Ishikawa (cell line): ENCODE measurements at regions not wholly inside any gene's neighbourhood (a gene's known extent, or its start where the extent isn't known, plus 50 kb on each side); places are given as distances from the start of the nearest gene placed in this dataset.

Experiments
- CEBPB ChIP-seq: IDR thresholded peaks from 2 replicates; pipeline ENCODE4 v1.6.1; 2012
- NFIC ChIP-seq: IDR thresholded peaks from 2 replicates; pipeline ENCODE4 v1.6.1; 2012
- TAF1 ChIP-seq: IDR thresholded peaks from 2 replicates; pipeline ENCODE4 v1.6.1; 2012; ENCODE audit warnings: low read depth, mild to moderate bottlenecking
- TEAD4 ChIP-seq: IDR thresholded peaks from 2 replicates; pipeline ENCODE4 v1.6.1; 2012
- YY1 ChIP-seq: IDR thresholded peaks from 2 replicates; pipeline ENCODE4 v1.6.1; 2012; ENCODE audit warnings: low read depth
- TF ChIP-seq, protein P1 (sequence below): IDR thresholded peaks from 2 replicates; pipeline ENCODE4 v1.6.1; 2012; ENCODE audit warnings: low read depth, mild to moderate bottlenecking

- no peak for TF ChIP-seq YY1
- no peak for TF ChIP-seq TEAD4
- TF ChIP-seq, protein P1, sequence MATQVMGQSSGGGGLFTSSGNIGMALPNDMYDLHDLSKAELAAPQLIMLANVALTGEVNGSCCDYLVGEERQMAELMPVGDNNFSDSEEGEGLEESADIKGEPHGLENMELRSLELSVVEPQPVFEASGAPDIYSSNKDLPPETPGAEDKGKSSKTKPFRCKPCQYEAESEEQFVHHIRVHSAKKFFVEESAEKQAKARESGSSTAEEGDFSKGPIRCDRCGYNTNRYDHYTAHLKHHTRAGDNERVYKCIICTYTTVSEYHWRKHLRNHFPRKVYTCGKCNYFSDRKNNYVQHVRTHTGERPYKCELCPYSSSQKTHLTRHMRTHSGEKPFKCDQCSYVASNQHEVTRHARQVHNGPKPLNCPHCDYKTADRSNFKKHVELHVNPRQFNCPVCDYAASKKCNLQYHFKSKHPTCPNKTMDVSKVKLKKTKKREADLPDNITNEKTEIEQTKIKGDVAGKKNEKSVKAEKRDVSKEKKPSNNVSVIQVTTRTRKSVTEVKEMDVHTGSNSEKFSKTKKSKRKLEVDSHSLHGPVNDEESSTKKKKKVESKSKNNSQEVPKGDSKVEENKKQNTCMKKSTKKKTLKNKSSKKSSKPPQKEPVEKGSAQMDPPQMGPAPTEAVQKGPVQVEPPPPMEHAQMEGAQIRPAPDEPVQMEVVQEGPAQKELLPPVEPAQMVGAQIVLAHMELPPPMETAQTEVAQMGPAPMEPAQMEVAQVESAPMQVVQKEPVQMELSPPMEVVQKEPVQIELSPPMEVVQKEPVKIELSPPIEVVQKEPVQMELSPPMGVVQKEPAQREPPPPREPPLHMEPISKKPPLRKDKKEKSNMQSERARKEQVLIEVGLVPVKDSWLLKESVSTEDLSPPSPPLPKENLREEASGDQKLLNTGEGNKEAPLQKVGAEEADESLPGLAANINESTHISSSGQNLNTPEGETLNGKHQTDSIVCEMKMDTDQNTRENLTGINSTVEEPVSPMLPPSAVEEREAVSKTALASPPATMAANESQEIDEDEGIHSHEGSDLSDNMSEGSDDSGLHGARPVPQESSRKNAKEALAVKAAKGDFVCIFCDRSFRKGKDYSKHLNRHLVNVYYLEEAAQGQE: no peak
- TF ChIP-seq NFIC: no peak
- no peak for TF ChIP-seq CEBPB
- no peak for TF ChIP-seq TAF1
These were observed 366.3 kb downstream of the IL20RB start for GRCh38 chr3:137324114-137324513.
